ENCODE measurements at regions not wholly inside any gene's neighbourhood (a gene's known extent, or its start where the extent isn't known, plus 50 kb on each side); places are given as distances from the start of the nearest gene placed in this dataset.

DNA sequence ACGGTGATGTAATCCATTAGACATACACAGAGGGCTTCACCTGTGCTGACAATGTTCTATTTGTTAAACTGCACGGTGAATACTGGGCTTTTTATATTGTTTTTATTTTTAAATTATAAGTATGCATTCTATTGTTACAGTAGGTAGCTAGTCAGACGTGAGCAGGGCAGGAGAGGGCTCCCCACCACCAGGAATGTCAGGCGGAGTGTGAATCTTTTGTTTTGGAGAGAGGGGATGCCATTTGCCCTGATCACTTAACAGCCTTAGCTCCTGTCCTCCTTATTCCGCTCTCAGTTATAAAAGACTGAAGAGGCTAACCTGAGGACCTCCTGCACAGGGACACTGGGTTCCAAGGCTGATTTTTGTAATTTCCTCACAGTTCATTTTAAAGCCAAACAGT, 151.6 kb upstream of the TAPT1 start:
- H3K9me2 ChIP-seq, result no peaks in the 10 kb centered on the region
- WGBS (ENCODE audit: low lambda C conversion rate), result 45% methylated on average over 5 of the region's 5 CpGs

GRCh38 chr4:16365036-16365569, 138.8 kb upstream of the TAPT1 start:
- Histone ChIP-seq H3K9ac (no peak overlapping the region), H3K4me3 (ENCODE audit: low read depth in 2 of 2, low read length in 1 of 2) (no peak overlapping the region), H3K9me2 (no peaks in the 10 kb centered on the region), H3K4me1 (ENCODE audit: control insufficient read depth in 1 of 2, insufficient read depth in 2 of 2, low read depth in 1 of 2, low read length in 1 of 2) (no peaks in the 10 kb centered on the region), H3K27ac (ENCODE audit: low read depth in 2 of 2, low read length in 1 of 2) (no peak overlapping the region), H3K79me2 (ENCODE audit: insufficient read depth) (no peaks in the 10 kb centered on the region), H3K9me3 (no peaks in the 10 kb centered on the region), H3F3A (replicated peaks; ENCODE audit: insufficient read depth) (no peaks in the 10 kb centered on the region), H3K4me2 (no peak overlapping the region), H2AFZ (ENCODE audit: low read depth) (no peak overlapping the region), H4K20me1 (ENCODE audit: insufficient read depth) (no peaks in the 10 kb centered on the region), H3K36me3 (replicated peaks in 1 of 2; ENCODE audit: control insufficient read depth in 1 of 2, insufficient read depth in 2 of 2, low read length in 1 of 2) (no peaks in the 10 kb centered on the region), H3K27me3 (ENCODE audit: insufficient read depth) (no peaks in the 10 kb centered on the region)
- TF ChIP-seq PBX3 (IDR thresholded peaks at IDR 0.05) (no peak), GATA2 (CRISPR knock-in tag; IDR thresholded peaks at IDR 0.05) (no peak), EZH2phosphoT487 (IDR thresholded peaks at IDR 0.05; ENCODE audit: borderline replicate concordance, low read depth) (no peak), JUND (IDR thresholded peaks at IDR 0.05) (no peak), RFX5 (IDR thresholded peaks at IDR 0.05; ENCODE audit: low read length) (no peak), TEAD4 (IDR thresholded peaks at IDR 0.05; ENCODE audit: borderline replicate concordance, insufficient read depth) (no peak), ELF1 (IDR thresholded peaks at IDR 0.05) (no peak), REST (IDR thresholded peaks at IDR 0.05; ENCODE audit: low read depth, low read length) (no peak), NRF1 (IDR thresholded peaks at IDR 0.05; ENCODE audit: low read depth, low read length) (no peak), NFIC (IDR thresholded peaks at IDR 0.05; ENCODE audit: borderline replicate concordance) (no peak), CTCF (IDR thresholded peaks at IDR 0.05) (no peak), POLR2AphosphoS5 (IDR thresholded peaks at IDR 0.05; ENCODE audit: low read depth, low read length) (no peak), MEF2A (IDR thresholded peaks at IDR 0.05; ENCODE audit: borderline replicate concordance, low read depth) (no peak)
- TF ChIP-seq, protein P1, sequence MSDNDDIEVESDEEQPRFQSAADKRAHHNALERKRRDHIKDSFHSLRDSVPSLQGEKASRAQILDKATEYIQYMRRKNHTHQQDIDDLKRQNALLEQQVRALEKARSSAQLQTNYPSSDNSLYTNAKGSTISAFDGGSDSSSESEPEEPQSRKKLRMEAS (IDR thresholded peaks at IDR 0.05; ENCODE audit: low read depth), result no peak
- no peak for DNase-seq
- WGBS (ENCODE audit: low lambda C conversion rate), result 25% methylated on average over 5 of the region's 5 CpGs
- ChIA-PET POLR2A (no interaction called here), CTCF (no interaction called here)

More for the DNA sequence above, 151.6 kb upstream of the TAPT1 start:
- Histone ChIP-seq H3K79me2 (ENCODE audit: insufficient read depth) (no peaks in the 10 kb centered on the region), H3K9me3 (no peaks in the 10 kb centered on the region), H3K4me2 (no peak overlapping the region), H3K27me3 (ENCODE audit: insufficient read depth) (no peaks in the 10 kb centered on the region; the same call in 1 of the 2 replicates), H4K20me1 (ENCODE audit: insufficient read depth) (no peaks in the 10 kb centered on the region), H3K27ac (ENCODE audit: low read depth in 2 of 2, low read length in 1 of 2) (no peak overlapping the region), H3K4me1 (ENCODE audit: control insufficient read depth in 1 of 2, insufficient read depth in 2 of 2, low read depth in 1 of 2, low read length in 1 of 2) (no peaks in the 10 kb centered on the region; a peak in 2 of 4 replicates), H3K4me3 (ENCODE audit: low read depth in 2 of 2, low read length in 1 of 2) (no peak overlapping the region), H3K36me3 (replicated peaks in 1 of 2; ENCODE audit: control insufficient read depth in 1 of 2, insufficient read depth in 2 of 2, low read length in 1 of 2) (no peaks in the 10 kb centered on the region), H3K9ac (no peak overlapping the region), H3F3A (replicated peaks; ENCODE audit: insufficient read depth) (no peaks in the 10 kb centered on the region), H2AFZ (ENCODE audit: low read depth) (no peak overlapping the region)
- DNase-seq, result no peak
- ChIA-PET CTCF (interaction anchor here (0.6 kb wide), 1 partner anchor 70 kb away, joined by 3 read pairs; no protein-coding TSS in a partner anchor), POLR2A (no interaction called here)
- TF ChIP-seq RAD21 (IDR thresholded peaks at IDR 0.05; ENCODE audit: low read length) (no peak), ELF1 (IDR thresholded peaks at IDR 0.05) (no peak), SMC3 (IDR thresholded peaks at IDR 0.05; ENCODE audit: low read depth, low read length) (no peak), EZH2phosphoT487 (IDR thresholded peaks at IDR 0.05; ENCODE audit: borderline replicate concordance, low read depth) (no peak), POLR2AphosphoS5 (IDR thresholded peaks at IDR 0.05; ENCODE audit: low read depth, low read length) (no peak)

Data from SK-N-SH (cell line).